Gastroesophageal sphincter (tissue), 3 donors: ENCODE measurements at regions not wholly inside any gene's neighbourhood (a gene's known extent, or its start where the extent isn't known, plus 50 kb on each side); places are given as distances from the start of the nearest gene placed in this dataset.

Experiments used
- CTCF ChIP-seq, 4 experiments: fragments of 200-600 bp in 2 of 4; fragments of 450-650 bp in 2 of 4; sonication (generic) in 1 of 4; IDR thresholded peaks; one replicate each; pipeline ENCODE4 v1.5.1; 2017 to 2019; ENCODE audit warnings: antibody characterized with exemption in 4 of 4, mild to moderate bottlenecking in 2 of 4, moderate library complexity in 2 of 4
- POLR2A ChIP-seq, 2 donors: fragments of 450-650 bp; IDR thresholded peaks; one replicate each; pipeline ENCODE4 v1.6.1; 2017; ENCODE audit warnings: antibody characterized with exemption in 2 of 2, mild to moderate bottlenecking in 2 of 2, moderate library complexity in 1 of 2
- POLR2AphosphoS5 ChIP-seq: sonication (generic); formaldehyde crosslinking; IDR thresholded peaks from one replicate; pipeline ENCODE4 v1.6.1; 2017; ENCODE audit warnings: antibody characterized with exemption

GRCh38 chr10:128563387-128563786 lies 437.2 kb upstream of the MKI67 start:
- TF ChIP-seq CTCF (IDR thresholded peaks at IDR 0.05) (no peak), POLR2A (IDR thresholded peaks at IDR 0.05) (no peak), POLR2AphosphoS5 (no peak)
